ENCODE measurements at regions not wholly inside any gene's neighbourhood (a gene's known extent, or its start where the extent isn't known, plus 50 kb on each side); places are given as distances from the start of the nearest gene placed in this dataset.

- no peak for DNase-seq (ENCODE audit: low read depth)
- no peak for TF ChIP-seq CTCF (IDR thresholded peaks at IDR 0.05; ENCODE audit: low read length, missing control alignments)
- no peak overlapping the region for H3K4me3 ChIP-seq (replicated peaks; ENCODE audit: low read depth, low read length)
Observed at GRCh38 chr14:84814391-84814790, 715.6 kb upstream of the FLRT2 start.

- TF ChIP-seq CTCF (IDR thresholded peaks at IDR 0.05; ENCODE audit: low read length, missing control alignments), result no peak
- H3K4me3 ChIP-seq (replicated peaks; ENCODE audit: low read depth, low read length), result no peak overlapping the region
- DNase-seq (ENCODE audit: low read depth), result no peak
Observed at GRCh38 chr14:84819528-84819927, 710.4 kb upstream of the FLRT2 start.

GRCh38 chr14:84825481-84826251, 704.3 kb upstream of the FLRT2 start:
- TF ChIP-seq CTCF (IDR thresholded peaks at IDR 0.05; ENCODE audit: low read length, missing control alignments), result no peak
- DNase-seq (ENCODE audit: low read depth), result no peak
- no peak overlapping the region for H3K4me3 ChIP-seq (replicated peaks; ENCODE audit: low read depth, low read length)

GRCh38 chr14:84826294-84826693, 703.6 kb upstream of the FLRT2 start:
- no peak for TF ChIP-seq CTCF (IDR thresholded peaks at IDR 0.05; ENCODE audit: low read length, missing control alignments)
- no peak overlapping the region for H3K4me3 ChIP-seq (replicated peaks; ENCODE audit: low read depth, low read length)
- DNase-seq (ENCODE audit: low read depth), result no peak

DNA sequence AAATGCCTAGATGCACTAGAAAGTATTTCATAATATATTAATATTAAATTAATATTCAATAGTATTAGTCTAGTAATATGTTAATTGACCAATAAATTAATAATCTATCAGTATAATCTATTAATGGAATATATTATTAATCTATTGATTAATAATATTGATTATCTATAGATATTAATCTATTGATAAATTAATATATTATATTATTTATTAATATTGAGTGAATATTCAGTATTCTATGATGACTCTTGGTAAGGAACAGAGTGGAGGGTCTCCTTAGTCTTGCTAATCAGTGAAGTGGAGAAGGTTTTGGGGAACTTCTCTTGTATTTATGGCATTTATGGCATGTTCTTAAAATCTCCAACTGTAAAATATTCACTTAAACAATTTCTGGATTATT, 679.3 kb upstream of the FLRT2 start:
- no peak for TF ChIP-seq CTCF (IDR thresholded peaks at IDR 0.05; ENCODE audit: low read length, missing control alignments)
- no peak overlapping the region for H3K4me3 ChIP-seq (replicated peaks; ENCODE audit: low read depth, low read length)
- DNase-seq (ENCODE audit: low read depth), result no peak

GRCh38 chr14:84856751-84857534, 673.0 kb upstream of the FLRT2 start:
- no peak for DNase-seq (ENCODE audit: low read depth)
- no peak for TF ChIP-seq CTCF (IDR thresholded peaks at IDR 0.05; ENCODE audit: low read length, missing control alignments)
- no peak overlapping the region for H3K4me3 ChIP-seq (replicated peaks; ENCODE audit: low read depth, low read length)

Data from fibroblast of pulmonary artery (primary cell).